K562 (cell line): ENCODE measurements at regions not wholly inside any gene's neighbourhood (a gene's known extent, or its start where the extent isn't known, plus 50 kb on each side); places are given as distances from the start of the nearest gene placed in this dataset.

Experiments used
- ATAC-seq: fragments of 200-7000 bp; cut with Tn5 transposase; 3 replicates; pipeline ENCODE4 v1.9.1; 2020; ENCODE audit warnings: moderate library complexity
- BruUV-seq: library from RNA; stranded (reverse); fragments of 400-500 nt; replicated peaks from 2 replicates; lab custom pipeline; 2021; lab: Mats Ljungman, UMichigan
- CTCF ChIA-PET: fragments of 300-600 bp; formaldehyde crosslinking; extraction: SDS; loops from one replicate; lab custom pipeline; 2021; ENCODE audit warnings: low intra/inter-chr PET ratio; lab: Yijun Ruan, JAX
- POLR2A ChIA-PET: fragments of 300-600, 350-650 bp; sonication (Branson Sonifier 250); formaldehyde crosslinking; extraction: SDS; loops from one replicate; lab custom pipeline; 2021; ENCODE audit warnings: antibody characterized with exemption, inconsistent platforms; lab: Yijun Ruan, JAX
- DNase-seq, 4 experiments: peaks; one replicate each; pipeline versions ENCODE4 v3.0.0 to v3.0.0-alpha.2; 2011 to 2018; ENCODE audit warnings: low spot score in 3 of 4, mixed read lengths in 3 of 4; ENCODE audit errors: extremely low read depth in 1 of 4
- FAIRE-seq: peaks from 2 replicates; lab custom pipeline; 2011; peaks lifted over from hg19 to GRCh38; lab: Jason Lieb, UNC
- H2AFZ ChIP-seq: 2 replicates; pipeline ENCODE4 v1.6.0; 2011; ENCODE audit warnings: low read depth, low read length, control low read depth, inconsistent platforms
- H3K27ac ChIP-seq: fragments of 200-600 bp; 3 replicates; pipeline ENCODE4 v1.8.0; 2011; ENCODE audit warnings: low read depth, mild to moderate bottlenecking, control low read depth, inconsistent platforms, low read length, moderate library complexity, mixed read lengths; ENCODE audit errors: extremely low read depth
- H3K27me3 ChIP-seq, 2 experiments: fragments of 300-600 bp in 1 of 2; 2 replicates in 1 of 2; 3 replicates in 1 of 2; pipeline versions ENCODE4 v1.6.0 to v1.8.0; 2011; ENCODE audit warnings: inconsistent platforms in 2 of 2, low read length in 2 of 2, mild to moderate bottlenecking in 1 of 2, mixed read lengths in 1 of 2, moderate library complexity in 1 of 2; ENCODE audit not compliant: control insufficient read depth in 2 of 2, insufficient read depth in 2 of 2
- H3K36me3 ChIP-seq: fragments of 300-600 bp; 3 replicates; pipeline ENCODE4 v1.8.0; 2011; ENCODE audit warnings: mild to moderate bottlenecking, low read length, inconsistent platforms; ENCODE audit not compliant: control insufficient read depth, insufficient read depth
- H3K4me1 ChIP-seq, 2 experiments: fragments of 200-600 bp in 1 of 2; replicated peaks in 1 of 2; 2 replicates in 1 of 2; 3 replicates in 1 of 2; pipeline versions ENCODE4 v1.5.1 to v1.8.0; 2011; ENCODE audit warnings: inconsistent platforms in 2 of 2, low read length in 2 of 2, mild to moderate bottlenecking in 1 of 2, mixed read lengths in 1 of 2, moderate library complexity in 1 of 2; ENCODE audit not compliant: control insufficient read depth in 2 of 2, insufficient read depth in 2 of 2
- H3K4me2 ChIP-seq: 2 replicates; pipeline ENCODE4 v1.6.1; 2011; ENCODE audit warnings: low read length, control low read depth, inconsistent platforms, mixed read lengths; ENCODE audit not compliant: insufficient read depth
- H3K4me3 ChIP-seq: fragments of 200-600 bp; sonication (generic), shearing (Covaris generic); 2 replicates; pipeline ENCODE4 v1.5.1; 2016; ENCODE audit warnings: control low read depth, inconsistent platforms
- H3K79me2 ChIP-seq: fragments of 200-600 bp; 3 replicates; pipeline ENCODE4 v1.8.0; 2011; ENCODE audit warnings: low read length, inconsistent platforms; ENCODE audit not compliant: control insufficient read depth, insufficient read depth
- H3K9ac ChIP-seq, 2 experiments: 2 replicates each; pipeline versions ENCODE4 v1.6.0 to v1.6.1; 2011; ENCODE audit warnings: low read depth in 2 of 2, low read length in 2 of 2, control low read depth in 1 of 2, inconsistent platforms in 1 of 2, mild to moderate bottlenecking in 1 of 2, mixed read lengths in 1 of 2; ENCODE audit not compliant: insufficient read depth in 1 of 2
- H3K9me1 ChIP-seq: one replicate; pipeline ENCODE4 v1.6.0; 2011; ENCODE audit warnings: inconsistent platforms, mild to moderate bottlenecking, low read length, moderate library complexity; ENCODE audit not compliant: control insufficient read depth, insufficient read depth
- H3K9me3 ChIP-seq: replicated peaks from 2 replicates; pipeline ENCODE4 v1.5.1; 2011; ENCODE audit warnings: low read depth, low read length, inconsistent platforms; ENCODE audit not compliant: control insufficient read depth, insufficient read depth
- H4K20me1 ChIP-seq: replicated peaks from 2 replicates; pipeline ENCODE4 v1.6.1; 2011; ENCODE audit warnings: low read length, inconsistent platforms, mixed read lengths; ENCODE audit not compliant: control insufficient read depth, insufficient read depth
- RNF2 ChIP-seq: sonication (generic); IDR thresholded peaks from 2 replicates; pipeline ENCODE4 v1.6.1; 2016
- ZC3H8 ChIP-seq: fragments of 450-650 bp; IDR thresholded peaks from 2 replicates; pipeline ENCODE4 v1.6.1; 2017
- WGBS: fragments of 100-300 bp; shearing (Covaris generic); methylation state at CpG from one replicate; pipeline ENCODE4 v1.1.6; 2016; ENCODE audit warnings: low coverage, mixed read lengths; ENCODE audit not compliant: insufficient coverage; ENCODE audit errors: missing lambda C conversion rate; 5-methylcytosine and 5-hydroxymethylcytosine counted together
- in situ Hi-C: fragments of 300-500 bp; cut with MboI; formaldehyde crosslinking; loops from 4 replicates; pipeline ENCODE4 v1.15.0; 2018; ENCODE audit warnings: inconsistent platforms, mixed read lengths
- intact Hi-C: fragments of 100-400 bp; cut with micrococcal nuclease; formaldehyde crosslinking; loops from 2 replicates; pipeline ENCODE4 v1.14.2; 2022
- TF ChIP-seq, protein P1 (sequence below): sonication (generic); formaldehyde crosslinking; IDR thresholded peaks from 2 replicates; pipeline ENCODE4 v1.9.0; 2022; ENCODE audit warnings: mild to moderate bottlenecking, missing genetic modification reagents

DNA sequence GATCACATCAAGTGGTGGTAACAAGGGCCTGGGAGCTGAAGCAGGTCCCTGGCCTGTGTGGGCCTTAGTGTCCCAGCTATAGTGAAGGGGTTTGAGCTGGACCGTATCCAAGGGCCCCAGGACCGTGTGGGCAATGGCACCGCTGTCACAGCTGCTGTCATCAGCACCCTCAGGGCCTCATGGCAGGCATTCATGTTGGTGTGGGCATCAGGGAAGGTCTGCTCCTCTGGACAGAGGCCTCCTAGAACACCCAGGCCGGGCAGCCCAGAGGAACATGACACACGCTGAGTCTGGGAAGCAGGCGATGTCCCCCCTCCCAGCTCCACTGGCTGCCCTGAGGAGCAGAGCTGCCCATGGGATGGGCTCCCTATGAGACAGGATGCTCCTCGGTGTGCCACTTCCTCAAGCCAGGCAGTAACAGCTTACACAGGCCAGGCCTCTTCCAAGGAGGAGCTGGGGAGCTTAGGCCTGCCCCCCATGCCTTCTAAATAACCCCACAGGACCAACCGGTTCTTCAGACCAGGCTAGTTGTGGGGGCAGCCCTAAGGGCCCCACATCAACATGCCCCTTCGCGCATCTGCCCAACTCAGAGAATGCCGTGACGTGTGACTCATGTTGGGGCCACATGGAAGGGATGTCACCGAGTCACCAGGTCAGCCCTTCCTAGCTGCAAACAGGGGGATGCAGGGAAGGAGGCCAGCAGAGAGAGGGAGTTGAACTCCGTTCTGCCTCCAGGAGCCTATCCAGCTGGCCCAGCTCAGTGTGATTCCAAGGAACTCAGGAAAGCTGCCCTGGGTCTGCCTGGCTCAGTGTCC is 80.4 kb downstream of the PITPNM2 start:
- Histone ChIP-seq H3K4me1 (peaks cover 3 to 4% of the 10 kb centered on the region in 2 experiments; a peak in 3 of 5 replicates), H3K36me3 (no peaks in the 10 kb centered on the region; the same call in 2 of the 3 replicates), H3K27ac (no peak overlapping the region)
- 67% methylated on average over 14 of the region's 14 CpGs for WGBS
- CTCF ChIA-PET = no interaction called here
- in situ Hi-C loops = no loop called here
- TF ChIP-seq, protein P1, sequence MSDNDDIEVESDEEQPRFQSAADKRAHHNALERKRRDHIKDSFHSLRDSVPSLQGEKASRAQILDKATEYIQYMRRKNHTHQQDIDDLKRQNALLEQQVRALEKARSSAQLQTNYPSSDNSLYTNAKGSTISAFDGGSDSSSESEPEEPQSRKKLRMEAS (CRISPR knock-in tag) = 0 out of 2 replicates have a peak, but pooled peaks have one; percentile 8
- TF ChIP-seq RNF2 = no peak
- TF ChIP-seq ZC3H8 = no peak
- TF ChIP-seq, all 486 proteins: peak for 1
- Histone ChIP-seq H3K9me1 (no peaks in the 10 kb centered on the region), H3K9me3 (no peaks in the 10 kb centered on the region), H3K9ac (peak overlapping the region in 1 of 2 experiments; percentile 62; a peak in 2 of 4 replicates), H3K79me2 (no peaks in the 10 kb centered on the region), H4K20me1 (peaks cover 6% of the 10 kb centered on the region), H3K27me3 (no peaks in the 10 kb centered on the region), H2AFZ (no peak overlapping the region), H3K4me3 (no peak overlapping the region), H3K4me2 (no peak overlapping the region)
- POLR2A ChIA-PET = interaction anchor here (0.6 to 4.9 kb wide), 5 partner anchors 11 to 162 kb away, joined by 3 to 23 read pairs (median 3); partner anchors contain the start of gene MPHOSPH9
- no peak for ATAC-seq
- intact Hi-C loops = no loop called here
- no peak for DNase-seq
- BruUV-seq = no TSS peak
- no peak for FAIRE-seq
